Activated CD4-positive, alpha-beta memory T cell treated with anti-CD3 and anti-CD28 coated beads, Interleukin-2, amount 10 ng/mL, durations not matched to agents 7 days and 5 days (primary cell): ENCODE measurements at regions not wholly inside any gene's neighbourhood (a gene's known extent, or its start where the extent isn't known, plus 50 kb on each side); places are given as distances from the start of the nearest gene placed in this dataset.

Experiments
- CTCF ChIA-PET: fragments of 350-600 bp; sonication (Branson Sonifier 250); formaldehyde crosslinking; loops from one replicate; lab custom pipeline; 2021; ENCODE audit warnings: antibody characterized with exemption, inconsistent platforms; lab: Charles Lee
- POLR2A ChIA-PET: fragments of 350-600 bp; sonication (Branson Sonifier 250); formaldehyde crosslinking; loops from one replicate; lab custom pipeline; 2021; ENCODE audit warnings: antibody characterized with exemption; lab: Charles Lee
- DNase-seq: peaks from one replicate; pipeline ENCODE4 v3.0.0-alpha.2; 2020
- H3K27ac Mint-ChIP-seq: one replicate; pipeline ENCODE4 v1.8.0; 2021; ENCODE audit warnings: mild to moderate bottlenecking, mixed read lengths
- H3K27me3 Mint-ChIP-seq: one replicate; pipeline ENCODE4 v1.8.0; 2021; ENCODE audit warnings: mixed read lengths
- H3K36me3 Mint-ChIP-seq: one replicate; pipeline ENCODE4 v1.8.0; 2021; ENCODE audit warnings: low read depth, mixed read lengths
- H3K4me1 Mint-ChIP-seq: one replicate; pipeline ENCODE4 v1.8.0; 2021; ENCODE audit warnings: mixed read lengths
- H3K4me3 Mint-ChIP-seq: one replicate; pipeline ENCODE4 v1.8.0; 2021; ENCODE audit warnings: mild to moderate bottlenecking, mixed read lengths
- H3K9me3 Mint-ChIP-seq: one replicate; pipeline ENCODE4 v1.8.0; 2021; ENCODE audit warnings: mixed read lengths

DNA sequence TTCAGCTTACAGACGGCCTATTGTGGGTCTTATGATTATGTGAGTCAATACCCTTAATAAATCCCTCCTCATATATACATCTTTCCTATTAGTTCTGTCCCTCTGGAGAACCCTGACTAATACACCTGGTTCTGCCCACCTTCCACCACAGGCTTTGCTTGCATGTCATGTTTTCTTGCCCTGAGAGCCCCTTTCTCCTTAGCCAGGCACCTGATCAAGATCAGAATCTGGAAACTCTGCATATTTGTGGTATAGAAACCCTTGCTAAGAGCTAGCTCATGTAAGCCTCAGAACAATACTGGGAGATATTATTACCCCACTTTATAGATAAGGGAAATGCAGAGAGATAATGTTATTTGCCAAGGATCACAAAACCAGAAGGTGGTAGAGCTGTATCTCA lies 52.9 kb upstream of the JDP2 start:
- H3K4me1 Mint-ChIP-seq, result no peaks in the 10 kb centered on the region
- ChIA-PET CTCF (no interaction called here), POLR2A (no interaction called here)

DNA sequence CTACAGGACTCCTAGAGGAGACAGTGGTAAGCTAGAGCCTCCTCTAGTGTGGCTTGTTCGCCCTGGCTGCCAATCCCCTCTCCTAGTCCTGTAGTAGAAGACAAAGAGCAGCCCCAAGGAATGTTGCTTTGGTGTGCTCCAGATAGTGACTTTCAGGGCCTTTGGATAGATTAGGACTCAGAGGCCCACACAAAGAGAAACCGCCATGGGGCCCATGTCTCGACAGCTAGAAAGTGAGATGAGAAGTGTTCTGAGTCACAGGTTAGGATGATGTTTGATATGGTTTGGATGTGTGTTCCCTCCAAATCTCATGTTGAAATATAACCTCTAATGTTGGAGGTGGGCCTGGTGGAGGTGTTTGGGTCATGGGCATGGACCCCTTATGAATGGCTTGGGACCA lies 51.8 kb upstream of the JDP2 start:
- no peak overlapping the region for H3K27ac Mint-ChIP-seq

More for the DNA sequence above, 52.9 kb upstream of the JDP2 start:
- no peak for DNase-seq
- Mint-ChIP-seq H3K36me3 (no peaks in the 10 kb centered on the region), H3K4me3 (no peak overlapping the region), H3K27ac (no peak overlapping the region), H3K9me3 (no peaks in the 10 kb centered on the region), H3K27me3 (peaks cover 22% of the 10 kb centered on the region)

More for the DNA sequence above, 51.8 kb upstream of the JDP2 start:
- POLR2A ChIA-PET, result interaction anchor here (1.2 kb wide), 1 partner anchor 8 kb away, joined by 3 read pairs; no protein-coding TSS in a partner anchor
- Mint-ChIP-seq H3K36me3 (no peaks in the 10 kb centered on the region), H3K4me3 (no peak overlapping the region), H3K27me3 (peaks cover 14% of the 10 kb centered on the region), H3K9me3 (no peaks in the 10 kb centered on the region), H3K4me1 (no peaks in the 10 kb centered on the region)
- no peak for DNase-seq
- CTCF ChIA-PET, result no interaction called here
